ENCODE measurements at regions not wholly inside any gene's neighbourhood (a gene's known extent, or its start where the extent isn't known, plus 50 kb on each side); places are given as distances from the start of the nearest gene placed in this dataset.
A peak's percentile ranks its signal among the peaks of the same experiment; 100 is the strongest.

GRCh38 chr4:33160126-33160525 lies 2440.0 kb downstream of the PCDH7 start:
- TF ChIP-seq CTCF (conservative IDR thresholded peaks at IDR 0.05; ENCODE audit: low read length), result peak; percentile 69
- TF ChIP-seq EZH2phosphoT487 (IDR thresholded peaks at IDR 0.05; ENCODE audit: borderline replicate concordance, low read depth, low read length), result no peak
